Common myeloid progenitor, CD34-positive (primary cell): ENCODE measurements at regions not wholly inside any gene's neighbourhood (a gene's known extent, or its start where the extent isn't known, plus 50 kb on each side); places are given as distances from the start of the nearest gene placed in this dataset.

Experiments used
- CTCF ChIA-PET: fragments of 350-600 bp; sonication (Branson Sonifier 250); formaldehyde crosslinking; loops from one replicate; lab custom pipeline; 2021; ENCODE audit warnings: antibody characterized with exemption; lab: Charles Lee
- POLR2A ChIA-PET: fragments of 350-600 bp; sonication (Branson Sonifier 250); formaldehyde crosslinking; loops from one replicate; lab custom pipeline; 2021; ENCODE audit warnings: antibody characterized with exemption; lab: Charles Lee
- DNase-seq, 3 donors: peaks; one replicate each; pipeline versions ENCODE4 v3.0.0 to v3.0.0-alpha.2; 2013
- H3K27ac ChIP-seq, 2 experiments: 1 replicate in 1 of 2; 2 replicates in 1 of 2; pipeline ENCODE4 v1.7.0; 2013; ENCODE audit warnings: inconsistent platforms in 2 of 2, low read length in 2 of 2, mild to moderate bottlenecking in 2 of 2, low read depth in 1 of 2, moderate library complexity in 1 of 2; ENCODE audit not compliant: severe bottlenecking in 2 of 2, insufficient read depth in 1 of 2, poor library complexity in 1 of 2
- H3K27me3 ChIP-seq, 5 experiments: replicated peaks in 2 of 5; 1 replicate in 3 of 5; 2 replicates in 2 of 5; pipeline versions ENCODE4 v1.6.1 to v1.7.0; 2013; ENCODE audit warnings: low read length in 4 of 5, mild to moderate bottlenecking in 2 of 5, moderate library complexity in 2 of 5, inconsistent platforms in 1 of 5; ENCODE audit not compliant: insufficient read depth in 5 of 5, control insufficient read depth in 4 of 5
- H3K36me3 ChIP-seq, 4 experiments: 1 replicate in 2 of 4; 2 replicates in 2 of 4; pipeline versions ENCODE4 v1.6.1 to v1.7.0; 2013; ENCODE audit warnings: low read length in 3 of 4, control low read depth in 1 of 4, mild to moderate bottlenecking in 1 of 4; ENCODE audit not compliant: control insufficient read depth in 4 of 4, insufficient read depth in 4 of 4
- H3K4me1 ChIP-seq, 4 experiments: 1 replicate in 3 of 4; 2 replicates in 1 of 4; pipeline versions ENCODE4 v1.6.1 to v1.7.1; 2013; ENCODE audit warnings: low read length in 3 of 4, mild to moderate bottlenecking in 3 of 4, control low read depth in 1 of 4, inconsistent platforms in 1 of 4, moderate library complexity in 1 of 4; ENCODE audit not compliant: control insufficient read depth in 4 of 4, insufficient read depth in 4 of 4; ENCODE audit errors: control extremely low read depth in 1 of 4
- H3K4me3 ChIP-seq, 7 experiments: 1 replicate in 4 of 7; 2 replicates in 3 of 7; pipeline versions ENCODE4 v1.5.1 to v1.7.0; 2013; ENCODE audit warnings: mild to moderate bottlenecking in 7 of 7, low read length in 6 of 7, moderate library complexity in 6 of 7, inconsistent platforms in 2 of 7, low read depth in 2 of 7, control low read depth in 1 of 7; ENCODE audit not compliant: insufficient read depth in 4 of 7, control insufficient read depth in 1 of 7; ENCODE audit errors: extremely low read depth in 1 of 7
- H3K9me3 ChIP-seq, 5 experiments: 1 replicate in 4 of 5; 2 replicates in 1 of 5; pipeline versions ENCODE4 v1.6.1 to v1.7.1; 2013; ENCODE audit warnings: low read length in 4 of 5, mild to moderate bottlenecking in 2 of 5, inconsistent platforms in 1 of 5, low read depth in 1 of 5, moderate library complexity in 1 of 5; ENCODE audit not compliant: control insufficient read depth in 4 of 5, insufficient read depth in 2 of 5; ENCODE audit errors: control extremely low read depth in 1 of 5
- WGBS: methylation state at CpG from one replicate; pipeline ENCODE4 v1.1.5; 2013; ENCODE audit not compliant: insufficient coverage; 5-methylcytosine and 5-hydroxymethylcytosine counted together

GRCh38 chr4:110955748-110956147 lies 332.9 kb upstream of the PITX2 start:
- no CpG with 5 or more reads among the region's 1 CpG for WGBS
- Histone ChIP-seq H3K4me3 (no peak overlapping the region), H3K27me3 (peaks cover 0 to 7% (median 0%) of the 10 kb centered on the region in 5 experiments), H3K4me1 (no peaks in the 10 kb centered on the region), H3K9me3 (no peaks in the 10 kb centered on the region), H3K27ac (no peak overlapping the region), H3K36me3 (no peaks in the 10 kb centered on the region)
- POLR2A ChIA-PET: no interaction called here
- CTCF ChIA-PET: no interaction called here
- no peak for DNase-seq

DNA sequence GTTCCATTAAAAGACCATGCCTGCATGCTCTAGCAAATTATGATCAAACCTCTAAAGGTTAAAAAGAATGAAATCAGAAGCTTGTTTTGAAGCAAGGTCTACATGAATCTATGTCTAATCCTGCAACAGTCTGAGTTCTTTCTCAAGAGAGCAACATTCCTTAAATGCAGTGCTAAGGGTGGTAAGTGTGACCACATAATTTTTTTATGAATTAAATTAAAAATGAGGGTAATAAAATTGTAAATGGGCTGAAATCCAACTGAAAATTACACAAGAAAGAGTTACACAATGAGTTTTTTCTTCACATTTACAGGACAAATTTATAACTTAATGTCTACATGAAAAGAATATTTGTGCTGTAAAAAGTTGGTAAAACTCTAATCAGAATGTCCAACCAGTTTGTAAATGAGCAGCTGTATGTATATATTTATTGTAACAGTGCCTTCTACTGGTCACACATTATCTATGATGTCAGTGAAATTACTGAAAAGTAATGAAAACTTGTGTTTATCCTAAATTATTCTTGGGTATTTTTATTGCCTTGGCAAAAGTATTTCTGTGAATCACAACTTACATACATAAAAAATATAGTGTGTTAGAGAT lies 336.3 kb upstream of the PITX2 start:
- POLR2A ChIA-PET: no interaction called here
- H3K27ac ChIP-seq: no peak overlapping the region
- CTCF ChIA-PET: no interaction called here
- H3K27me3 ChIP-seq: peaks cover 0 to 17% (median 2%) of the 10 kb centered on the region in 5 experiments
- no peaks in the 10 kb centered on the region for H3K9me3 ChIP-seq
- H3K36me3 ChIP-seq: no peaks in the 10 kb centered on the region
- peak in 2 of 3 donors; percentile 3 to 4 for DNase-seq
- H3K4me1 ChIP-seq: no peaks in the 10 kb centered on the region
- H3K4me3 ChIP-seq: no peak overlapping the region

DNA sequence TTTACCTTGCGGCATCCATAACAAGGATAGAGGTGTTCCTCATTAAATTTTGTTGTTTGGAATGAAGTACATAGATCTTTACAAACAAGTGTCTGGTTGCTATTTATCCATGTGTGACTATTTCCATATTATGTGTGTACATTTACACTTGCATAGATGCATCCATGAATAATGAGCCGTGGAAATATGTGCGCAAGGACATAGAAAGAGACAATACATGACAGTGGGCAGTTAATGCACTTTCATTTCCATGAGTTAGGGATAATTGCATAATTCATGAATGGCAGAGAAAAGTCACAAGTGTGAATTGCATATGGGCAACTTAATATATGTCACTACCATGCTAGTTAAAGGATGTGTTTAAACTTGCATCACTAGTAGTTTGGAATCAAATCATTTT lies 338.2 kb upstream of the PITX2 start:
- ChIA-PET POLR2A (no interaction called here), CTCF (no interaction called here)
- 73% methylated on average over 2 of the region's 3 CpGs for WGBS

GRCh38 chr4:110962616-110963015 lies 339.7 kb upstream of the PITX2 start:
- 100% methylated on average over 1 of the region's 3 CpGs for WGBS
- ChIA-PET CTCF (interaction anchor here (0.9 kb wide), 1 partner anchor 8 kb away, joined by 3 read pairs; no protein-coding TSS in a partner anchor), POLR2A (no interaction called here)
- DNase-seq: no peak
- H3K4me3 ChIP-seq: no peak overlapping the region
- H3K9me3 ChIP-seq: no peaks in the 10 kb centered on the region
- no peaks in the 10 kb centered on the region for H3K36me3 ChIP-seq
- H3K27ac ChIP-seq: no peak overlapping the region
- H3K27me3 ChIP-seq: peaks cover 0 to 22% (median 2%) of the 10 kb centered on the region in 5 experiments
- no peaks in the 10 kb centered on the region for H3K4me1 ChIP-seq

More for the DNA sequence above, 338.2 kb upstream of the PITX2 start:
- no peak overlapping the region for H3K27ac ChIP-seq
- no peaks in the 10 kb centered on the region for H3K9me3 ChIP-seq
- H3K4me3 ChIP-seq: no peak overlapping the region
- H3K36me3 ChIP-seq: no peaks in the 10 kb centered on the region
- peaks cover 0 to 20% (median 4%) of the 10 kb centered on the region in 5 experiments for H3K27me3 ChIP-seq
- no peaks in the 10 kb centered on the region for H3K4me1 ChIP-seq
- DNase-seq: no peak

DNA sequence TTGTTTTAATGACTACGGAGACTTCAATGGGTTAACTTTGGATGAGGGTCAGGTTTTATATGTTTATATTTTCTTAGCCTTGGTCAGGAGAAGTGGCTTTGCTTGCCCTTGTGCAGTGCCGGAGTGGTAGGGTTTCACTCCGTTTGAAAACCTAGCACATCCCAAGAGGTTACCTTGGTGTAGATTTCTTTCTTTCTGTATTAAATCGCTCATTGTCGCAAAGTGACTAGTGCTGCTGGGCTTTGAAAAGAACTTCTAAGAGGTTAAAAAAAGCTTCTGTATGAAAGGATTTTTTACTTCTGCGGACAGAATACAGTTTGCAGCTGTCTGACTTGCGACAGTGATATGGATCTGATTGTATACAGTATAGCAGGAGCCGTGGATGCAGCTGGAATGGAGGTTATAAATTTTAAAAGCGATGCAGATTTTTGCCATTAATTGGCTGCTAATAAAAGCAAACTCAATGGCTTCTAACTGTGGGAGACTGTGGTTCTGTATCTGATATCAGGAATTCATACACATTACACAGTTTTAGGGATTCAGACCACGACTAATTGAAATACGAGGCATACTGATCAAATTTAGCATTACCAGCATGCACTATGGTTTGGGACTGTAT lies 340.9 kb upstream of the PITX2 start:
- Histone ChIP-seq H3K27ac (no peak overlapping the region), H3K4me3 (no peak overlapping the region), H3K9me3 (no peaks in the 10 kb centered on the region), H3K4me1 (no peaks in the 10 kb centered on the region), H3K27me3 (peaks cover 0 to 22% (median 2%) of the 10 kb centered on the region in 5 experiments), H3K36me3 (no peaks in the 10 kb centered on the region)
- no peak for DNase-seq
- ChIA-PET POLR2A (no interaction called here), CTCF (no interaction called here)
- WGBS: 86% methylated on average over 5 of the region's 11 CpGs

- Histone ChIP-seq H3K36me3 (no peaks in the 10 kb centered on the region), H3K4me3 (no peak overlapping the region), H3K27ac (no peak overlapping the region), H3K4me1 (no peaks in the 10 kb centered on the region), H3K9me3 (no peaks in the 10 kb centered on the region), H3K27me3 (peaks cover 0 to 16% (median 6%) of the 10 kb centered on the region in 5 experiments)
- no CpG with 5 or more reads among the region's 1 CpG for WGBS
- CTCF ChIA-PET: no interaction called here
- POLR2A ChIA-PET: no interaction called here
- no peak for DNase-seq
These were observed 345.1 kb upstream of the PITX2 start for GRCh38 chr4:110967936-110968335.

DNA sequence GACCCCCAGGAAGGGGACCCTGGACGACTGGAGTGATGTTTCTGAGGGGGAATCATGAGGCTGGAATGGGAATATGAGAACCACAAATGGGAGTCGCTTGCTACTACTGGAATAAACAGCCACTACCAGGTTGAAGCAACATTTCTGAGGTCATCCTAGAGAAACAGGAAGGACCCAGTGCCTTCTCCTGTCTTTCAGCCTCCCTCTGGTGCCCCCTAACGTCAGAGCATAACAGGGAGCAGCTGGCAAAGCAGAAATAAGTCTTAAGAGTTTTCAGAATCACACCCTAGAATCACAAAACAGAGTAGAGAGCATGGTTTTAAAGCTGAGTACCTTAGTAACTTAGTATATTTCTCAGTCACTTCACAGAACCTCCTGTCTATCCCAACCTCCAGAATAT lies 347.8 kb upstream of the PITX2 start:
- Histone ChIP-seq H3K4me3 (no peak overlapping the region), H3K27ac (no peak overlapping the region), H3K36me3 (no peaks in the 10 kb centered on the region), H3K27me3 (peaks cover 0 to 10% (median 0%) of the 10 kb centered on the region in 5 experiments), H3K4me1 (no peaks in the 10 kb centered on the region), H3K9me3 (no peaks in the 10 kb centered on the region)
- DNase-seq: peak; percentile 4 to 36 (median 21)
- ChIA-PET POLR2A (no interaction called here), CTCF (interaction anchor here (0.8 kb wide), 1 partner anchor 8 kb away, joined by 3 read pairs; no protein-coding TSS in a partner anchor)
- WGBS: 35% methylated on average over 2 of the region's 3 CpGs
